SKM-1 (cell line): ENCODE measurements at regions not wholly inside any gene's neighbourhood (a gene's known extent, or its start where the extent isn't known, plus 50 kb on each side); places are given as distances from the start of the nearest gene placed in this dataset.
"Not testable (repeated sequence)": the region's sequence is repeated elsewhere in the genome, so short reads cannot be mapped to it uniquely, and the experiment has no call there.

ENCODE experiments used
- DNase-seq: peaks from one replicate; lab custom pipeline; 2025; ENCODE audit not compliant: unreplicated experiment; lab: John Stamatoyannopoulos, UW

- no peak for DNase-seq
These were observed 158.9 kb downstream of the HINT1 start for GRCh38 chr5:131005963-131006684.

DNA sequence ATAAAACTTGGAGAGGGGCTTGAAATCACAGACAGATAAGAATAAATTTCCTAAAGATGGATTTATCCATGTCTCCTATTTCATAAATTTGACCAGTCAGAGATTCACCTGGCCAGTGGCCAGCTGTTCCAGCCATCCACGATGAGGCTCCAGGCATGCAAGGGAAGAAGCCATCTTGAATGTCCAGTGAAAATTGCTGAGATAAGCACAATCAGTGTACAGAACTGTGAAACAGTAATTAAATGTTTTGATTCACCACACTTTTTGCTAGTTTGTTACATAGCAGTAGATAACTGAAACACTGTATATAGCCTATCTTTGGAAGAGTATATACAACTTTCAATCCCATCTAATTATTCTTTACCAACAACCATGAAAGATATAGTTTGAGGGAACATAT lies 163.5 kb downstream of the HINT1 start:
- DNase-seq = no peak

DNA sequence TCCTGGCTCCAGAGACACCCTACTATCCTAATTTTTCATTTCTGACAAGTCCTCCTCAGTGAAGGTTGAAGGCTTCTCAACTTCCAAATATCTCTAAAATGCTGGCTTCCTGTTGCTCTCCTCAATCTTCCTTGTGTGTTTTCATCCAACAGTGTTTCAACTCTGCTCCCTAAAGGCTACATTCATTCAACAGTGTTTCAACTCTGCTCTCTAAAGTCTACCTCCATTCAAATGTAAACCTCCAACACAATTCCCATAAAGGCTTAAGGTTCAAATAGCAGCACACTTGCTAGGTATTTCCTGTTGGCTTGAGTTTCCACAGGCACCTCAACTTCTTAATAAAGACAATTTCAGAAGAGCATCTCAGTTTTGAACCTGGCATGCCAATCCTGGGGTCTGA lies 164.8 kb downstream of the HINT1 start:
- no peak for DNase-seq

DNA sequence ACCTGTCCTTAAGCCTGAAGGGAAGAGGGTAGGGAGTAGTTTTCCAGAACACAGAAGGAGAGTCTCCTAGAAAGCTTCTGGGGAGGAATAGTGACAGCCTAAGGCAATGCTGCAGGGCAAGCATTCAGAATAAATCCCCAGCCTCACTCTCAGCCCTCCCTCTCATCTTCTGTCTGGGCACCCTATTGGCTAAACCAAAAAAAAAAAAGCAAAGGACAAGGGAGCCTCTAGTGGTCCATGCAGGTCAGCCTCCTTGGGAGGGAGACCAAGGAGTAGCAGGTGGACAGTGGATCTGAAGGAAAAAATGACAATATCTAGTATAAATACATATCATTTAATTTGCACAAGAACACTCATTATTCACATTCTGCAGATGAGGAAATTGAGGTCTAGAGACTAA lies 168.3 kb downstream of the HINT1 start:
- DNase-seq = not testable (repeated sequence)

GRCh38 chr5:130995851-130996250 lies 169.2 kb downstream of the HINT1 start:
- no peak for DNase-seq

DNA sequence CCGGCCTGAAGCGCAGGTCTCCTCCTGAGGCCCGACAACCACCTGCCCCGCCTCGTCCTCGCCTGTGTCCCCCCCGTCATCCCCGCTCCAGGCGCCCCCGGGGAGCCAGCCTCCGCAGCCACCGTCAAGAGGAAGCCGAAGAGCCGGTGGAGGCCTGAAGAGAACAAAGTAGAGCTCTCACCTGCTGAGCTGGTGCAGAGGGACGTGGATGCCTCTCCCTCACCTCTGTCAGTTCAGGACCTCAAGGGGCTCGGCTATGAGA lies 169.9 kb downstream of the HINT1 start:
- no peak for DNase-seq

GRCh38 chr5:130994496-130995253 lies 170.4 kb downstream of the HINT1 start:
- DNase-seq = no peak

DNA sequence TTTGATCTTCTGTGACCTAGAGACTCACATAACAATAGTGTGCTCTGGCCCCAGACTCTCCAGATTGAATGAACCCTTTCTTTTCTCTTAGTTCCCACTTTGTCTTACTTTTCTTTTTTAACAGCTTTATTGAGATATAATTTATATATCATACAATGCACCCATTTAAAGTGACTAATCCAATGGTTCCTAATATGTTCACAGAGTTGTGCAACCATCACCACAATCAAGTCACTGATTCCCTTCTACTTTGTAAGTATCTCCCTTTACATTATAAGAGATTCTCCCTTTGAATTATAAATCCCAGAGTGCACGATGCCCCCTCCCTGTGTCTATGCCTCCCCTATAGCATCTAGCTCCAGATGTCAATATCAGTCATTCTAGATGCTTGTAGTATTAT lies 172.4 kb downstream of the HINT1 start:
- no peak for DNase-seq

- no peak for DNase-seq
These were observed 173.0 kb downstream of the HINT1 start for GRCh38 chr5:130992095-130992494.

GRCh38 chr5:130985776-130986175 lies 179.3 kb downstream of the HINT1 start:
- no peak for DNase-seq

DNA sequence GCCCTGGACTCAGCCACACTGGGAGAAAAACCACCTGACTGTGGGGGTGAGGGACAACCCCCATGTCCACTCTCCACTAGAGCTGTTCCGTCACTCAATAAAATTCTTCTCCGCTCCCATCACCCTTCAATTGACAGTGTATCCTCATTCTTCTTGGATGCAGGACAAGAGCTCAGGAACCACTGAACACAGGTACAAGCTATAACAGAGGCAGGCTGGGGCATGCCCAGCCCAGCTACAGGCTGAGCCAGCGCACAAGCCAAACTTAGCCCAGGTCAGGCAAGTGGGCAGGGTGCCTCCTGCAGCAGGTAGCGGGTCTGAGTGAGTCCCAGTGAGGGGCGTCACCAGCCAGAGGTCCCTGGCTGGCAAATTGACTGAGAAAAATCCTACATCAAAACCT lies 183.4 kb downstream of the HINT1 start:
- no peak for DNase-seq

GRCh38 chr5:130978475-130978874 lies 186.6 kb downstream of the HINT1 start:
- no peak for DNase-seq

GRCh38 chr5:130976493-130976892 lies 188.6 kb downstream of the HINT1 start:
- no peak for DNase-seq

DNA sequence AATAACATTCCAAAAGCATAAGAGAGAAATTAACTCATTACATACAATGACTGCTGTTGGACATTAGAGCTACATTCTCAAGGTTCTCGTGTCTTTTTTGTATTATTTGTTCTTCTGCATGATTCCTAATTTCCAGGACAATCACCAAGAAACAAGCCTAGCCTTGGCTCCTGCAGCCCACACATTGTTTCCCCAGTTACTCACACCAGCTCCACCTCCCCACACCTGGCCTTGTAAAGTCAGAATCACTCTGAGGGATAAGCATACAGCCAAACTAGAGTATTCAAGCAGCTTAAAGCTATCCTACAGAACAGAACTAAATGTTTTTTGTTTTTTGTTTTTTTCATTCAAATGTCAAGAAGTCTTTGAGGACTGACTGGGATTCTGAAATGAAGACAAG lies 189.2 kb downstream of the HINT1 start:
- no peak for DNase-seq

DNA sequence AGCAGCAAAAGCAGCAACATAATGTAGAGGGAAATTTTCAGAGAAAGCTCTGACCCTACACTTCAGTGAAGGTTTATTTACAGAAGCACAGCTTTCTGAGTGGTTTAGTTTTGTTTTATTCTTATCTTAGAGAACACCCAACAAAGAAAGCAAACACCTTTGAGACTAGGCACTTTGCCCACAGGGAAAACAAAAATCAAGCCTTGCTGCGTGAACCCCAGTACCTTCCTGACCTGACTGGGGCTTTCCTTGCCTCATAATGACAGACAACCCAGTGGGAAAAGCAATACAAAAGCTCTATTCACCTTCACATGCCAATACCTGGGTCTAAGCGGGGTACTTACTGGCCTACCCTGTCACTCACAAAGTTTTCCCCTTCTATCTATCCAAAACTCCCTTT lies 189.8 kb downstream of the HINT1 start:
- no peak for DNase-seq

DNA sequence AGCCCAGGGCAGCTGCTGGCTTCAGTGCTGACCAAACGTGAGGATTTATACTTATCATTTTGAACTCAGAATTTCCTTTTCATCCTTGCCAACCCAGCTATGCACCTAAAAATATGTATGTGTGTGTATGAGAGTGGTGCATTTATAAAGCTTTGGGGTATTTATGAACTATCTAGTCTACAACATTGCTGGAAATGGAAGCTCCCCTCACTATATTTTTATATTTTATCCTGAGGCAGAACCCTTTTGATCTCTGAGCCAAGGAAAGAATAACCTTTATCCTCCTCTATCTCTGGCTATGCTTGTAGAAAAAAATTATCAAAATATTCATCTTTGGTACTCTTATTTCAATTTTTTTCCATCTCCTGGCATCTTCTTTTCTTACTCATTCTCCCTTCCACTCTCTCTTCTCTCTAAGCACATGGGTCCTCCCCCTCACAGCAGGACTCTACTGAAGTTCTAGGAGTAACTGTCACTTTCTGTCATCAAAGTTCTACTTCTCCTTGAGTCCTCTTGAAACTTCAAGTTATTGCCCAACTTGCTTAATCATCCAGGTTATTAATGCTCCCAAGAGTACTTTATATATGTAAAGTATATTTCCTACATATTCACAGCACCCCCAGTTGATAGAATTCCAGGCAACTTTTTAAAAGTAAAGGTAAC lies 190.9 kb downstream of the HINT1 start:
- no peak for DNase-seq

DNA sequence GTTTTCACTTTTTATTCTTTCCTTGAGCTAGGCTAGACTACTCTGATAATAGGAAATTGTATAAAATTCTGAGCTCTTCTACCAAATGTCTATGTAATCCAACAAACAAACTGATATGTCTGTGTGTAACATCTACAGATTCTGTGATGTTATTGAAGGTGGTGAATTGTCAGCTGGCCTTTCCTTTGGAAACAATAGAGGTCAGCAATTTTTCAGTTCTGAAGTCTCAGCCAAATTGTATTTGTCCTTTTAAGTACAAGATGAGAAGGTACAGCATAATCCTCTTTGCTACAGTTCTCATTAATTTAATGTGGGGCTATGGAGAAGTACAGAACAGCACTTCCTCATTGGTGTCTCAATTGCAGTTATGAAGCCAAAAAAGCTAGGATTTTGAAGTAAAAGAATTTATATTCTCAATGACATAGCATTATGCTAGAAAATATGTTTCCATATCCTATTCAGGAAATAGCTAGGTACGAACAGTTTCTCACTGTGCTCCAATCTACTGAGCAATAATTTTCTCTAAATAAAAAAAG lies 198.0 kb downstream of the HINT1 start:
- peak; percentile 19 for DNase-seq

GRCh38 chr5:130965920-130966319 lies 199.1 kb downstream of the HINT1 start:
- DNase-seq = no peak

DNA sequence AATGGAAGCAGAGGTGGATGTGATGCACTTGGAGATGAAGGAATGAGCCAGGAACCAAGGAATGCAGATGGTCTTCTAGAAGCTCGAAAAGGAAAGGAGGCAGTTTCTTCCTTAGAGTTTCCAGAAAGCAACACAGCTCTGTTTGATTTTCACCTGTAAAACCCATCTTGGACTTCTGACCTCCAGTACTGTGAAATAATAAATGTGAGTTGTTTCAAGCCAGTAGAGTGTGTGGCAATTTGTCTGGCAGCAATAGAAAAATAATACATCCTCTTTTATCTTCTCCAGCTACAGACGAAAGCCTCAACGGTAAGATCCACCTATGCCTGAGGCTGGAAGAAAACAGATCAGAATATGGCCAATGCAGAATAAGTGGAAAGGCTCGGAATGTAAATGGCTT lies 199.7 kb downstream of the HINT1 start:
- DNase-seq = no peak

GRCh38 chr5:130964231-130965202 lies 200.5 kb downstream of the HINT1 start:
- no peak for DNase-seq

GRCh38 chr5:130963798-130964197 lies 201.3 kb downstream of the HINT1 start:
- no peak for DNase-seq
